Fibroblast of mammary gland (primary cell): ENCODE measurements at regions not wholly inside any gene's neighbourhood (a gene's known extent, or its start where the extent isn't known, plus 50 kb on each side); places are given as distances from the start of the nearest gene placed in this dataset.

Experiments used
- DNase-seq: peaks from one replicate; pipeline ENCODE4 v3.0.0-alpha.2; 2010; ENCODE audit warnings: low read depth
- H3K4me3 ChIP-seq: 2 replicates; pipeline ENCODE4 v1.5.1; 2011; ENCODE audit warnings: low read depth, mild to moderate bottlenecking, low read length, moderate library complexity; ENCODE audit not compliant: control insufficient read depth
- TF ChIP-seq, protein P1 (sequence below): conservative IDR thresholded peaks from 2 replicates; pipeline ENCODE4 v1.5.1; 2011; ENCODE audit warnings: low read depth, low read length, inconsistent platforms; ENCODE audit not compliant: control insufficient read depth, insufficient read depth

DNA sequence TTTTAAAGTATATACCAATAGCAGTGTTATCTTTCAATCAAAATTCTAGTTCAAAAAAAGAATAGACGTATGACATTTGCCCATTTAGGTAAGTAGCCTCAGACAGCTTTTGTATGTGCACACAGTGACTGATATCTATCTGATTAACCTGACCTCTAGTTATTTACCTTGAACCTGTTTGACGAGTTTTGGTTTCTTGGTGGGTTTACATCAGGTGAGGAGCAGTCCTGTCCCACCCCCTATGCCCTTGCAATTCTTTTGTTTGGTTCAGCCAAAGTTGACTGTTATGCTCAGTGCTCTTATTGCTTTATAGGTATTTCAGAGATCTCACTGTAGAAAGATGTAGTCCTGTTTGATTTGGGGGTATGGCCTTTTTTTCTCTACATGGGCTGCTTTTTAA, 147.2 kb downstream of the ISOC1 start:
- TF ChIP-seq, protein P1, sequence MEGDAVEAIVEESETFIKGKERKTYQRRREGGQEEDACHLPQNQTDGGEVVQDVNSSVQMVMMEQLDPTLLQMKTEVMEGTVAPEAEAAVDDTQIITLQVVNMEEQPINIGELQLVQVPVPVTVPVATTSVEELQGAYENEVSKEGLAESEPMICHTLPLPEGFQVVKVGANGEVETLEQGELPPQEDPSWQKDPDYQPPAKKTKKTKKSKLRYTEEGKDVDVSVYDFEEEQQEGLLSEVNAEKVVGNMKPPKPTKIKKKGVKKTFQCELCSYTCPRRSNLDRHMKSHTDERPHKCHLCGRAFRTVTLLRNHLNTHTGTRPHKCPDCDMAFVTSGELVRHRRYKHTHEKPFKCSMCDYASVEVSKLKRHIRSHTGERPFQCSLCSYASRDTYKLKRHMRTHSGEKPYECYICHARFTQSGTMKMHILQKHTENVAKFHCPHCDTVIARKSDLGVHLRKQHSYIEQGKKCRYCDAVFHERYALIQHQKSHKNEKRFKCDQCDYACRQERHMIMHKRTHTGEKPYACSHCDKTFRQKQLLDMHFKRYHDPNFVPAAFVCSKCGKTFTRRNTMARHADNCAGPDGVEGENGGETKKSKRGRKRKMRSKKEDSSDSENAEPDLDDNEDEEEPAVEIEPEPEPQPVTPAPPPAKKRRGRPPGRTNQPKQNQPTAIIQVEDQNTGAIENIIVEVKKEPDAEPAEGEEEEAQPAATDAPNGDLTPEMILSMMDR, result no peak
- no peak for DNase-seq
- no peak overlapping the region for H3K4me3 ChIP-seq

DNA sequence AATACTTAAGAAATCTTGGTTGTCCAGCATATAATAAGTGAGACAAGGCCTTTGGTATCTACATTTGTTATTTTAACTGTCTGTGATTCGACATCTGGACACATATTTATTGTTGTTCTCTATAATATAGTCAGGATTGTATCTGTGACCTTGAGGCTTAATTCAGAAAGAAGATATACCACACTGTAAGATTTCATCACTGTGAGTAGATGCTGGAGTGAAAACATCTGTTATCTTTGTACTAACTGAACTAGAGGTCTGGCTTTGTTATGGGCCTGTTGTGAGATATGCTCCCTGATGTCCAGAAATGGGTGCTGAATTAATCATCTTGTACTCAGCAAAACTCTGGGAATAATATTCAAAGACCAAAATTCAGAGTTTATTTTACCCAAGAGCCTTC, 148.5 kb downstream of the ISOC1 start:
- no peak overlapping the region for H3K4me3 ChIP-seq
- TF ChIP-seq, protein P1, result no peak
- peak; percentile 57 for DNase-seq

DNA sequence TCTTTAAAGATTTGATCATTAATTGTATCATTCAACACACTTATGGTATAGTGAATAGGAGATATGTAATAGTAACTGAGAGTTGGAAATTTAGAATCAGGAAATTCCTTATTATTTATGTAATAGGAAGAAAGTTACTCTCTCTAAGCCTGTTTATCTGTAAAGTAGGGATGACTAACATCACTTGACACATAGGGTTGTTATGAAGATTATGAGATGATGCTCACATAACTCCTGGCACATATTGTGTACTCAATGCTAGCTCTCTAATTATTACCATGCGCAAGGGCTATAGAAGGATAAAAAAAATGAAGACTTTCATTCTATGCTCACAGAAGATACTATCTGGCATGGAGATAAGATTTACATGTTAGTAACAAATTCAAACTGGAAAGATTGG, 149.9 kb downstream of the ISOC1 start:
- DNase-seq, result peak; percentile 82
- no peak overlapping the region for H3K4me3 ChIP-seq
- TF ChIP-seq, protein P1, result no peak

DNA sequence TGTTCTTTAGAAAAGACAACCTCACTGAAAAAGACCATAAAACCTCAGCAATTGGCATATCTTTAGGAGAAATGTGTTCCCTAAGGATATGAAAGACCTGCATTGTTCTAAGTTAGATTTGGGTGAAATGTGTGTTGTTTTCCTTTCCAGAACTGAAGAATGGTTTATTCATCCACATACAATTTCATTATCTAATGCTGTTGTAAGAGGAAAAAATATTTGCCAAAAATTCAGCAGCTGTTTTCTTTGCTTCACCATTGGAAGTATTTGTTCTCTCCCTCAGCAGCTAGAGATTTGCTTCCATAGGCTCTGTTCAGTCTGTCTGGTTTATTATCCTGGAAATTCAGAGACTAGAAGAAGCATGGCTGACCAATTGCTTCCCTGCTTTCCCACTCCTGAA, 150.9 kb downstream of the ISOC1 start:
- TF ChIP-seq, protein P1, result no peak
- DNase-seq, result peak; percentile 11

DNA sequence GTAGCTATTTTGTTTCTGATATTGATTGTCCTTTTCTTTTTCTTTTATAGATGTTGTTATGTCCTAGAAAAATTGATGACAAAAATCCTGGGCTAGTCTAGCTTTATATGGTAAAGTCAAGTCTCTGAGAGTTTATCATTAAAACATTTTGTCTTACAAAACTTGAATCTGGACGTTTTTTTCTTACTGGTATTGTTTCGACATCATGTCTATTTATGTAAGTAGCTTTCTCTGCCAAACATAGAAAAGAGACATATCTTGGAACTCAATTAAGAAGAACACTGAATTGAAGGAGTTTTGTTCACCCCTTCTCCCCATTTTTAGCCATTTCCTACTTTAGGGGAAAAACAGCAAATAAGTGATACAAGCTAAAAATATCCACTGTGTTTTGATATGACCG, 151.5 kb downstream of the ISOC1 start:
- no peak overlapping the region for H3K4me3 ChIP-seq
- DNase-seq, result peak; percentile 30
- TF ChIP-seq, protein P1, result no peak

More for the DNA sequence above, 150.9 kb downstream of the ISOC1 start:
- no peak overlapping the region for H3K4me3 ChIP-seq

DNA sequence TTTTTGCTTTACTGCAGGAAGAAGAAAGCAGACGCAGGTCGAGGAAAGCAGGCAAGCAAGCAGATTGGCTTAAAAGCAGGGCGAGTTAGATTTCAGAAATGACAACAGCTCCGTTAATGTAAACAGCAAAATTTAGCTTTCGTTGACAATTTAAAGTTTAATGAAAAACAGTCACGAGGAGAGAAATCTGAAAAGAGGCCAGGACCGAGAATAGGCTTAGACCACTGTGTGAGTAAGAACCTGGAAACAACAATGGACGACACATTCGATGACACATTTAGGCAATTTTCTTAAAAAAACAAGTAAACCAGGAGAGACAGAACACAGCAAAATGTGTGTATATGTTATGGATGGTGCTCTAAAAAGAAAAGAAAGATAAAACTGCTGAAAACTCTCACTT, 155.3 kb downstream of the ISOC1 start:
- TF ChIP-seq, protein P1, result no peak
- peak; percentile 63 for DNase-seq
- no peak overlapping the region for H3K4me3 ChIP-seq

DNA sequence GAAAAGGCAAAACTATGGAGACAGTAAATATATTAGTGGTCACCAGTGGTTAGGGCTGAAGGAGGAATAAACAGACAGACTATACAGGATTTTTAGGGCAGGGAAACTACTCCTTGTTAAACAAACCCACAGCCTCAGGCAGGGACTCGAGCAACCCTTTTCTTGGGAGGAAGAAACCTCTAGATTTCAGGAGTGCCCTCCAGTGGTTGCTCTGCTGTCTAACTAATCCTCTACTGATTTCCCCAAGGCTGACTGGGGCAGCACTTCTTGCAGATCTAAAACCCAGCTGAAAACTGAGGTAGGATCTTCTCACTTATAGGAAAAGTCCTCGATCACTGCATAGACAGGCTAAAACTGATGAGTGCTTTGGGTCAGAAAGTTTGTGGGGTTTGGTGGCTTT, 176.8 kb downstream of the ISOC1 start:
- no peak overlapping the region for H3K4me3 ChIP-seq
- TF ChIP-seq, protein P1, result peak; percentile 36
- DNase-seq, result peak; percentile 40
